HFF-Myc (cell line): ENCODE measurements at regions not wholly inside any gene's neighbourhood (a gene's known extent, or its start where the extent isn't known, plus 50 kb on each side); places are given as distances from the start of the nearest gene placed in this dataset.

Source experiments
- DNase-seq: peaks from one replicate; pipeline ENCODE4 v3.0.0-alpha.2; 2011; ENCODE audit warnings: low read depth; ENCODE audit errors: extremely low read depth
- H3K4me3 ChIP-seq: replicated peaks from 2 replicates; pipeline ENCODE4 v1.5.1; 2011; ENCODE audit warnings: low read depth, mild to moderate bottlenecking, control low read depth, low read length
- TF ChIP-seq, protein P1 (sequence below): IDR thresholded peaks from 2 replicates; pipeline ENCODE4 v1.5.1; 2012; ENCODE audit warnings: mild to moderate bottlenecking, low read depth, low read length, control low read depth; ENCODE audit errors: missing control alignments

DNA sequence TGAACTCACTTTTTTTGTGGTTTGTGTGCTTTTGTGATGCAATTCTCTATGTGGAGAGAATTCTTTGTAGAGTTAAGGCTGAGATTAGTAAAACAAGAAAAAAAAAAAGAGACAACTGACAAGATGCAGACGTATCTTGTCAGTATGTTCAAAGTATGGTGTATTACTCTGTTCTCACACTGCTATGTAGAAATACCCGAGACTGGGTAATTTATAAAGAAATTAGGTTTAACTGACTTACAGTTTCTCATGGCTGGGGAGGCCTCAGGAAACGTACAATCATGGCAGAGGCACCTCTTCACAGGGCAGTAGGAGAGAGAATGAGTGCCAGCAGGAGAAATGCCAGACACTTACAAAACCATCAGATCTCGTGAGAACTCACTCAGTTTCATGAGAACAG, 475.2 kb upstream of the CDH18 start:
- TF ChIP-seq, protein P1, sequence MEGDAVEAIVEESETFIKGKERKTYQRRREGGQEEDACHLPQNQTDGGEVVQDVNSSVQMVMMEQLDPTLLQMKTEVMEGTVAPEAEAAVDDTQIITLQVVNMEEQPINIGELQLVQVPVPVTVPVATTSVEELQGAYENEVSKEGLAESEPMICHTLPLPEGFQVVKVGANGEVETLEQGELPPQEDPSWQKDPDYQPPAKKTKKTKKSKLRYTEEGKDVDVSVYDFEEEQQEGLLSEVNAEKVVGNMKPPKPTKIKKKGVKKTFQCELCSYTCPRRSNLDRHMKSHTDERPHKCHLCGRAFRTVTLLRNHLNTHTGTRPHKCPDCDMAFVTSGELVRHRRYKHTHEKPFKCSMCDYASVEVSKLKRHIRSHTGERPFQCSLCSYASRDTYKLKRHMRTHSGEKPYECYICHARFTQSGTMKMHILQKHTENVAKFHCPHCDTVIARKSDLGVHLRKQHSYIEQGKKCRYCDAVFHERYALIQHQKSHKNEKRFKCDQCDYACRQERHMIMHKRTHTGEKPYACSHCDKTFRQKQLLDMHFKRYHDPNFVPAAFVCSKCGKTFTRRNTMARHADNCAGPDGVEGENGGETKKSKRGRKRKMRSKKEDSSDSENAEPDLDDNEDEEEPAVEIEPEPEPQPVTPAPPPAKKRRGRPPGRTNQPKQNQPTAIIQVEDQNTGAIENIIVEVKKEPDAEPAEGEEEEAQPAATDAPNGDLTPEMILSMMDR: no peak
- no peak overlapping the region for H3K4me3 ChIP-seq
- DNase-seq: no peak

DNA sequence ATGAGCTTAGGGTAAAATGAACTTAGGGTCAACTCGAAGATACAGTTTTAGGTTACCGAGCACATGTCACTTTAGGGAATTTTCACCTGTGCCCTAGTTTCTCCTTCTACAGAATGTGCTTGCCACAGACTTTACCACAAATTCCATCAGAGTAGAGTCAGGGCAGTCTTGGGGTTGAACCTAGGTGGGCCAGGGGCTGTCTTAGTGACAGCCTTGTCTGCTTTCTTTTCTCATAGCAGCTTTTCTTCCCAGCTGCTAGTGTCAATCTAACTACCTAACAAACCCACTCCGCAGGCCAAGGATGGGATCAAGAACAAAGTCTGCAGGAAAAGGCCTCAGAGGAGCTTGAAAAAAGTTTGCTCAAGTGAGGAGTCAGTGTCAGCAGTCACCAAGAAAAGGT, 458.1 kb upstream of the CDH18 start:
- TF ChIP-seq, protein P1: no peak
- DNase-seq: no peak
- H3K4me3 ChIP-seq: no peak overlapping the region

DNA sequence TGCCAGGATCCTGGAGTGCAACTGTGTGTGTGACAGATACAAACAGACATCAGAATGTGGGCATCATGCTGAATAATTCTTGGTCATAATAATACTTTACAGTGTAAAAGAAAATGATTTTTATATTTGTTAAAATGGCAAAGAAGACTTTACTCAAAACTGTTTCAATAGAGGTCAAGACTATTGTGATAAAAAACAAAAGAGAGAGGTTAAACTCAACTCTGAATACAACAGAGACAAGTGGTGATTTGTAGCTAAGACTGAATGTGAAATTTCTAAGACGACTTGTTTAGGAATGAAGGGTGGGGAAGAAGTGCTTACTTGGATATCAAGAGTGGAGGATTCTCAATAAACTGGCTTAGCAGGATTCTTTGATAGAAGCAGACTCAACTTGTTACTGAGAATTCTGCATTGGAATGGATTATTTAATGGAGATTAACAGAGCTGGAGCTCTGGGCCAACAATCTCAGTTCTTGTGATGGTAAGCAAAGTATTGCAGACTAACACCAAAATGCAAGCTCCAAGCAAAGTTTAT, 457.4 kb upstream of the CDH18 start:
- no peak for DNase-seq
- TF ChIP-seq, protein P1: no peak
- no peak overlapping the region for H3K4me3 ChIP-seq

DNA sequence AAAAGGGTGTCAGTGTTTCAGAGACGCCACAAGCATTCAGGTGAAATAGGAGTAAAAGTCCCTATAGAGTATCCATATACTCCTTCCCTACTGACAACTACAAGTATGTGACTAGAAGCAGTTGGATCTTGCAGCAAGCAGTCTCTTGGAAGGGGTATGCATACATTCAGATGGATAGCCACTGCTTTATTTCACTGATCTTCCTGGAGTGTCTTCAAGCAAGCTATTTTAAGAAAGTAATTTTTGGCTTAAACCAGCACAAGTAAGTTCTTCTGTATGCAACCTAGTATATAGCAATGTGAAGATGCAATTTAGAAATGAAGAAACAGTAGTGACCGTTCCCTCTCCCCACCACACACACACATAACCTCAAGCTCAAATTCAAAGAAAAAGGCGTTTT, 446.8 kb upstream of the CDH18 start:
- no peak overlapping the region for H3K4me3 ChIP-seq
- no peak for DNase-seq
- TF ChIP-seq, protein P1: no peak

DNA sequence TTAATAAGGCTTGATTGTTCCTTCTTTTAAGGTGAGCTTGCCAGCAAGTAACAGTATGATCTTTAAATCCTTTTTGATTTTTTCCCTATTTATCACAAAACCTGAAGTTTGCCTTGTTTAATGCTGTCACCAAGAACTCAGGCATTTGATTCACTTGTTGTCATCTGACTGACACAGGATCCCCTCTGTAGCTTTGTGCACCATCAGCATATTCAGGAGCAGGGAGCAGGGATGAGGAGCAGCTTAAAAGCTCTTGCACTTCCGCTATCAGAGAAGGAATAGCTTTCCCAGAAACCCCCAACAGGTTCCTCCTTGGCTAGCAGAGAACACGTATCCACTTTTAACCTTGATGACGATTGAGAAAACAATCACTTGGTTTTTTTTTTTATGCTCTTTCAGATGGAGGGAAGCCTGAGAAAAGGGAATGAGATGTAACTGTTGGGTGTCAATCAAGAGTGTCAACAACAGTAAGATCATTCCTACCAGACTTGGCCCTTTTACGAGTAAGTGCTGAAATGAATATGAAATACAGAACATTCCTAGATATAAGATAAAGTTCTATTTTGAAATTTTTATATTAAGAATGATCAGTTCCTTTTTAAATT, 433.1 kb upstream of the CDH18 start:
- TF ChIP-seq, protein P1: no peak
- H3K4me3 ChIP-seq: no peak overlapping the region
- DNase-seq: no peak
